NB4 (cell line): ENCODE measurements at regions not wholly inside any gene's neighbourhood (a gene's known extent, or its start where the extent isn't known, plus 50 kb on each side); places are given as distances from the start of the nearest gene placed in this dataset.
"Not testable (repeated sequence)": the region's sequence is repeated elsewhere in the genome, so short reads cannot be mapped to it uniquely, and the experiment has no call there.

Experiments
- DNase-seq: peaks from one replicate; pipeline ENCODE4 v3.0.0; 2010; ENCODE audit warnings: low read depth
- H3K4me3 ChIP-seq: one replicate; pipeline ENCODE4 v1.5.1; 2011; ENCODE audit warnings: mild to moderate bottlenecking, low read depth, low read length, moderate library complexity
- CTCF ChIP-seq: IDR thresholded peaks from one replicate; pipeline ENCODE4 v1.5.1; 2012; ENCODE audit warnings: low read depth, low read length
- MAX ChIP-seq: IDR thresholded peaks from 2 replicates; pipeline ENCODE4 v1.6.1; 2011; ENCODE audit warnings: low read depth, low read length
- MYC ChIP-seq: IDR thresholded peaks from 2 replicates; pipeline ENCODE4 v1.6.1; 2011; ENCODE audit warnings: low read depth, low read length
- POLR2A ChIP-seq: IDR thresholded peaks from 2 replicates; pipeline ENCODE4 v1.6.1; 2011; ENCODE audit warnings: mild to moderate bottlenecking; ENCODE audit not compliant: insufficient read length; ENCODE audit errors: extremely low read depth

DNA sequence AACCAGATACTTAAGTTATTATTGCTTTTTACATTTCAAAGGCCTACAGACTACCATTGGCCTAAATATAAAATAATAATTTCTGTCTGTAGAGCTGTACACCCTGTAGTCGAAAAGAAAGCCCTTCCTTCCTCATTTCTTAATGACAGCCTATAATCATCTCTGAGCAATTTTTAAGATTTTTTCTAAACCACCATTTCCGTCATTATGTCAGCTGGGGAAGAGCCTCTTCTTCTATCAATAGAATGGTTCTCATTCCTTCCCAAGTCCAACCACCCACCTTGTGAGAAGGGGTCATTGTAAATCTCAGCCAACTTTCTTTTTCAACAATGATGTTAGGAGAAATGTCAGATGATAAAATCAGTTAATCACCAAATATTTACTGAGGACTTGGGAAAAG is 91.8 kb downstream of the PLEKHG1 start:
- H3K4me3 ChIP-seq: no peak overlapping the region
- DNase-seq: no peak
- TF ChIP-seq MAX (no peak), MYC (no peak), CTCF (no peak), POLR2A (no peak)

- TF ChIP-seq CTCF (no peak), MAX (no peak), POLR2A (no peak), MYC (no peak)
- H3K4me3 ChIP-seq: no peak overlapping the region
- DNase-seq: no peak
Observed at GRCh38 chr6:150692604-150693003, 92.9 kb downstream of the PLEKHG1 start.

DNA sequence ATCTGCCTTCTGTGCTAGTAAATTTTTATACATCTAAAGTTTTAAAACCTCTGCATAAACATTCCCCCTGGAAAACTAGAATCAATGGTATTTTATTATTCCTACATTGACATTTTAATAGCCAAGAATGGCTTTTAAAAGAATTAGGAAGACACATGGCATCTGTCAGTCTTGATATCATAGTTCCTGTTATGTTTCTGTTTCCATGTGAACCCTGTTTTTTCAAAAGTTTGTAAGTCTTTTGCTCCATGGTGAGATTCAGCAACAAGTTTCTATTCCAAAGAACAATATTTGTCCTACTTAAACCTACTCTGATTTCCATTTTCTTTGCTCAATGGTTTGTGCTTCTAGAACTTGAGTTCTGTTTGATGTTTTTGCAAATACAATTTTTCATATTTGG is 95.2 kb downstream of the PLEKHG1 start:
- DNase-seq: no peak
- H3K4me3 ChIP-seq: no peak overlapping the region
- no peak for TF ChIP-seq POLR2A
- TF ChIP-seq CTCF: no peak
- no peak for TF ChIP-seq MAX
- no peak for TF ChIP-seq MYC

DNA sequence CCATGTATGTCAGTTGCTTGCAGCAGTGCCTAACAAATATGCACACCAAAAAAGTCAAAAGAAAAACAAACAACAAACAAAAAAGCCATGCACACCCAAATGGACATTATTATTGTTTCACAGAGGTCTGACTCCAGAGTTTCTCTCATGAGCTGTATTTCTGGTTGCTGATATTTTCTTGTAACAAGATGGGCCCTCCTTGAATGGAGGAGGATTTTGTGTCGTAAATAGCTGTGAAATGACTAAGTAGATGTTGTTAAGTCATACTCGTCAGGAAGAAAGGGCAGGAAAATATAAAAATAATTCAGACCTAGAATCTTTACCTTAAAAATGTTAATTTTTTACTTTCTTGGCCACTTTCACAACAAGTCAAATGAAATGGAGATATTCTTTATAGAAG is 96.0 kb downstream of the PLEKHG1 start:
- no peak for DNase-seq
- TF ChIP-seq MYC (no peak), CTCF (no peak), MAX (no peak)
- H3K4me3 ChIP-seq: no peak overlapping the region

DNA sequence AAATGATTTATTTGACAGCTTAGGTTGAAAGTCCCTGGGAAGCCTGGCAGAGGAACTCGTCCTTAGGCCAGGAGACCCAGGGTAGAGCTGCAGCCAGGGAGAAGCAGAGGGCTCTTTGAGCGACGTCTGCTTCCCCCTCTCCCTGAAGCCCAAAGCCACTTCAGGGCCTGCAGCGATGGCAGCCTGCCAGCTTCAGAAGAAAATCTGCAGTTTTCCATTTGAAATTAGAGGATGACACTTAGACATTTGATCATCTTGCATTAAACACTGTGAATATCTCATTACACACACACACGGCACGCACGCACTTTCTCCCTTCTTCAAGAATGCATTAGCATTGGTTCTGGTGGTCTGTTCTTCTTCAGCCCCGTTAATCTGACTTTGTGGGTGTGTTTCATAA is 96.5 kb downstream of the PLEKHG1 start:
- no peak for TF ChIP-seq MAX
- no peak for TF ChIP-seq CTCF
- TF ChIP-seq POLR2A: no peak
- no peak for TF ChIP-seq MYC
- H3K4me3 ChIP-seq: no peak overlapping the region
- no peak for DNase-seq

DNA sequence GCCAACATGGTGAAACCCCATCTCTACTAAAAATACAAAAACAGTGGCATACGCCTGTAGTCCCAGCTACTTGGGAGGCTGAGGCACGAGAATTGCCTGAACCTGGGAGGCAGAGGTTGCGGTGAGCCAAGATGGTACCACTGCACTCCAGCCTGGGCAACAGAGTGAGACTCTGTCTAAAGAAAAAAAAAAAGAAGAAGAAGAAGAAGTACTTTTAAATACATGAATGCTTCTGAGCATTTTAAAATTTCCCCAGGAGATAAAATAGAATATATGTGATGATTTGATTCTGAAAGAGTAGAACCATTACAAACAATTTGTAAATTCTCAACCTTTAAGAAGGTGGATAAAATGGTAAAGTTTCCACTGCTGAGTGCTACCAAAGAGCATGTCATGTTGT is 97.2 kb downstream of the PLEKHG1 start:
- not testable (repeated sequence) for H3K4me3 ChIP-seq

GRCh38 chr6:150697515-150697914 is 97.8 kb downstream of the PLEKHG1 start:
- DNase-seq: no peak
- TF ChIP-seq CTCF (no peak), MAX (no peak), MYC (no peak), POLR2A (no peak)

More for the DNA sequence above, 97.2 kb downstream of the PLEKHG1 start:
- not testable (repeated sequence) for DNase-seq

More at GRCh38 chr6:150697515-150697914, 97.8 kb downstream of the PLEKHG1 start:
- no peak overlapping the region for H3K4me3 ChIP-seq
